HG03066 (cell line): ENCODE measurements at regions not wholly inside any gene's neighbourhood (a gene's known extent, or its start where the extent isn't known, plus 50 kb on each side); places are given as distances from the start of the nearest gene placed in this dataset.

Experiments used
- ATAC-seq: cut with Tn5 transposase; IDR thresholded peaks from one replicate; pipeline ENCODE4 v1.9.1; 2021; ENCODE audit warnings: low read depth; ENCODE audit not compliant: unreplicated experiment

DNA sequence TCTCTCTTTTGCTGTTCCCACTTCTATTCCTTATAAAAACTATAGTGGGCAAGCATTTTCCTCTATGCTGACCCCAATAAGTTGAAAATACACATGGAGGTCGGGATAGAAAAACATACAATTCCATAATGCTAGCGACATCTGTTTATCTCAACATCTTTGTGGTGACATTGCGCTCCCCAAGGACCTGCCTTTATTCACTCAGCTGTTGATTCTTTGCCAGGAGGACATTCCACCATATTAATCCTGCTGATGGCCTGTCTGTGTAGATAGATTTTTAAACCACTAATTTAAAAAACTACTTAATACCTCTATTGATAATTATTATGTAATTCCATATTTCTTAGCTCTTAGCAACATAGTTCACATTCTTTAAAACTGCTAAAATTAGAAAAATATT is 555.3 kb upstream of the MAP3K7 start:
- ATAC-seq: no peak

DNA sequence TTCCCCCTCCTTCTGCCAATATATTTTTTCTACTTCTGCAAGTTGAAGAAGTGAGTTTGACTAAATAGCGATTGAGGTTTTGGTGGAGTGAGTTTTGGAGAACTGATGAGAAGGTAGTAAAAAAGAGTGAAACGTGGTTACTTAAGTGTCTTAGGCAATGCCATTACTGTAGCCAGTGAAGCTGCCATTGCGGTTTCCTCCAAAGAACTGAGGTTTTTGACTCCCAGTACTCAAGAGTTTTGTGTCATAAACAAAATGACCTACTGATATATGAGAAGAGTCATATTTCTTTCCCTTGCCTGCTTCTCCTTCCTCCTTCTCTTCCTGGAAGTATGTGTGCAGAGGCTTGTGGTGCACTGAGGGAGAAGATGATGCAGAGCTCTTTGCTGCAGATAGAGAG is 554.5 kb upstream of the MAP3K7 start:
- no peak for ATAC-seq

DNA sequence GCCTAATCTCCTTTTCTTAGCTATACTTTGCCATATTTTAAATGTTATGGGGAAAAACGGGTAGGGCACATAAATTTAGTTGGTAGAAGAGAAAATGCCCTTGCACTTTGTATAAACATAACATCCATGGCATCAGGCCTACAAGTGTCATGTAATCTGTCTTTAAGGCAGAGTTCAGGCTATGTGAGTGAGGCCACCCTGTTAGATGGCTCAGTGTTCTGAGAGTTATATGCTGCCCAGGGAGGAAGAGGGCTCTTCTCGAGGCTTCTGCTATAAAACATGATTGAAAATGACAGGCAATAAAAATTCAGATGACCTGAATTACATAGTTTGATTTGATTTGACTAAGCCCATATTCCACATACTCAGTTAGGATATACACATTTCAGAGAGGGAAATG is 553.6 kb upstream of the MAP3K7 start:
- ATAC-seq: no peak

DNA sequence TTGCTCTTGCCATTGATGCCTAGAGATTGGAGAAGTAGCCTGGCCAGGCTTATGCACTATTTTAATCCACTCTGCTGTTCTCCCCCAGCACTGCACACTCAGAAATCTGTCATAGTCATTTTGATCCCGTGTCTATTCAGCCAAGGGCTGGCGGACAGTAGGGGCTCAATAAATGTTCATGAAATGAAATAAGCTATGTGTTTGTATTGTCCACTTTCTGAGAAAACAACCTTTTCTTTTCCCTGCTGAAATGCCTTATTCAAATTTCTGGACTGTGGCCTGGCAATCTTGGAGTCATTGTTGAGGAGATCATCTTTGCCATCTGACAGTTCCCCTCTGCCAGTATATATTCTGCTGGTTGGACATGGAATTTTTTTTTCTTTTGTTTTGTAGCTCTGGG is 550.4 kb upstream of the MAP3K7 start:
- no peak for ATAC-seq

- ATAC-seq: no peak
These were observed 548.7 kb upstream of the MAP3K7 start for GRCh38 chr6:91135406-91136103.

DNA sequence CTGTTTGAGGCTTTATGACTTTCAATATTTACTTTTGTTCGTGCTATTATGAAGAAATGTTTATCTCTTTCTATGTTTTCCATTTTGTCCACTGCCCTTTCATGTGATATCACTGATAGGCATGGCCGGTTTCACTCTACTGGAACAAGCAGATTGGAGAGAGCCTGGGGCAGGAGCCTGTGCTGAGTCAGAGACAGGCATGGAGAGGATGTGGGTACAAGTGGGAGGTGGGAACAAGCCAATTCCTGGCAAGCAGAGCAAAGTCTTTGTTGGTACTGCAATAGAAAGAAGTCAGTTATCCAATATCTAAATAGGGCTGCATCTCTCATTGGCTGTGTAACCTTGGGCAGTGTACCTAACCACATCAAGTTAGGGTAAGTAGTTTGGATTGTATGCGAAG is 545.6 kb upstream of the MAP3K7 start:
- ATAC-seq: no peak

DNA sequence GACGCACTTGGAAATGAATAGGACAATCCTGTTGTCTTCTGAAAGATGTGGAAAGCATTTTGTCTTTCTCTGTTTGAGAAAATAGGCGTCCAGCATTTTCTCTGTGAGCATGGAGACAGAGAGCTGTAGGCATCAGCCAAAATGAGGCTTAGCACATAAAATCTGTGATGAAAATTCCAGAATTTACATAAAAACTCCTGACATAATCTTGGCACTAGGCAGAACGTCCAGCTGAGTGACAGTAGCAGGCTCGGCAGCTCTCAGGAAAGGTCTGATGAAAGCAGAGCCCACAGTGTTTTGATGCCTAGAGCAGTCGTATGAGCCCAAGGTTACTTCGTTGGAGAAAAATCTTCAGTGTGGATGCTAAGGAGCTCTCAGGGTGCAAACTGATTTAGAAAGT is 543.3 kb upstream of the MAP3K7 start:
- no peak for ATAC-seq

DNA sequence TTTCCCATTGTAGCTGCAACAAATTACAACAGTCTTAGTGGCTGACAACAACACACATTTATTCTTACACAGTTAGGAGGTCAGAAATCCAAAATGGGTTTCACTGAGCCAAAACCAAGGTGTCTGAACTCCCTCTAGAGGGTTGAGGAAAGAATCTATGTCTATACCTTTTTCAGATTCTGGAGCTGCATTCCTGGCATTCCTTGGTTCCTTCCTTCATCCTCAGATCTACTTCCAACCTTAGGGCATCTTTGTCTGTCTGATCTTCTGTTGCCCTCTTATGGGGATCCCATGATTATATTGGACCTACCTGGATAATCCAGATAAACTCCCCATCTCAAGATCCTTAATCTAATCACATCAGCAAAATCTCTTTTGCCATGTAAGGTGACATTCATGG is 540.9 kb upstream of the MAP3K7 start:
- no peak for ATAC-seq

GRCh38 chr6:91126876-91127275 is 540.0 kb upstream of the MAP3K7 start:
- ATAC-seq: no peak

DNA sequence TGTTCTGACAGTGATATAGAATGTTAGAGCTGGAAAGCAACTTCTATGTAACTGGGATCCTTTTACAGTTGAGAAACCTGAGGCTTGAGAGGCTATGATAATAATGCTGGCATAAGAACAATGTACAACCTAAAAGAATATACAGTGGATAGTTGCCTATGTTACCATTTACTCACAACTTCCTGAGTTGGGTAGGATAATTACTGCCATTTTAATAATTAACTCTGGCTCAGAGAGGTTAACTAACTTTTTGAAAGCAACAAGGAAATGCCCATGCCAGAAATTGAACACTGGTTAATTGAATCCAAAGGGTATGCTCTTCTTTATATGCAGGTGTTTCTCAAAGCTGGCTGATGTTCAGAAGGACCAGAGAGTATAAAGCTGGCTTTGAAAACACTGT is 530.7 kb upstream of the MAP3K7 start:
- no peak for ATAC-seq

- no peak for ATAC-seq
These were observed 527.3 kb upstream of the MAP3K7 start for GRCh38 chr6:91114123-91114708.

GRCh38 chr6:91106083-91106482 is 519.2 kb upstream of the MAP3K7 start:
- ATAC-seq: no peak

DNA sequence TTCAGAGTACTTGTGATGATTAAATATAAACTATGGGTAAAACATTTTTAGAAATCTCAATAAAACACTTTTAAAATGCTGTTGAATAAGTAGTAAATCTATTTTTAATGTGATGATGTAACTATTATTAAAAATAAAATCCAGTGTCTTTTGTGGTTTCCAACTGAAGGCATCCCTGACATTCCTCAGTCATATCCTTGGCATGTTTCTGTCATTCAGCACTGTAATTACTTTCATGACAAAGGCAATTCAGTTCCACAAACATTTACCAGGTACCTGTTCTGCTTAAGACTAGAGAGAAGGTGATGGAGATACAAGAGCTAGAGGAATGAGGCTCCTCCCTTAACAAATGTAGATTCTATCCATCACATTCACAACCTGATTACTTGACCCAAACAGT is 518.7 kb upstream of the MAP3K7 start:
- no peak for ATAC-seq

DNA sequence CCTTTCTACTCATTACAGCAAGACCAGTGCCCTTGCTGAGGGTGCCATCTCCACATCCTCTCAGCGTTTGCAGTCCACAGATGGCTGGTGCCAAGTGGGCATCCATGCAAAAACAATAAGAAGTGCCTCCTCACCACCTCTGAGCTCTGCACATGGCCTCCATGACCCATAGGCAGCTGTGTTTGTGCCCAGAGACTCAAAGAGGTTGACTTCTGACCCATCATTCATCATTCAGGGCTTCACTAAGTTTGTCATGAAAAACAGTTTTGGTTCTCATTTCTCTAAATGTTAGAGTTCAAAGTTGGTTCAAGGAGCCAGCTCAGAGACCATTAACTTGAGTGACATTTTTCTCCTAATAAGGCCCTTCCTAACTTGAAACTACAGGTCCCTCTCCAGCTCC is 512.6 kb upstream of the MAP3K7 start:
- ATAC-seq: no peak

DNA sequence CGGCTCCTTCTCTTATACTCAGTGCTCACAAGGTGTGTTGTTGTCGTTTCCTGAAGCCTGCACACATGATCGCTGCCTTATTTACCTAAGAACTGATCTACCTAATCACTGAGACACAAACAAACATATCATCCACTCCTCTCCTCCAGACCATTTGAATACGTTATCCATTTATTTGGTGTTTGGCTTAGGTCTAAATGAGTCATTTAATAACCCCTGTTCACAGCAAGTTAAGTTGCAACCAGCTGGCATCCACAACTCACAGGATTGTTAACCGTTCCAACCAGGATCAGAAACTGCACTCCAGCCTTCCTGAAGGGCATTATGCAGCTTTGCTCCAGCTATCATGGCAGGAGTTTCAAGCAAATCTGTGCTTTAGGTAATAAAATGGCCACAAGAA is 511.1 kb upstream of the MAP3K7 start:
- no peak for ATAC-seq

DNA sequence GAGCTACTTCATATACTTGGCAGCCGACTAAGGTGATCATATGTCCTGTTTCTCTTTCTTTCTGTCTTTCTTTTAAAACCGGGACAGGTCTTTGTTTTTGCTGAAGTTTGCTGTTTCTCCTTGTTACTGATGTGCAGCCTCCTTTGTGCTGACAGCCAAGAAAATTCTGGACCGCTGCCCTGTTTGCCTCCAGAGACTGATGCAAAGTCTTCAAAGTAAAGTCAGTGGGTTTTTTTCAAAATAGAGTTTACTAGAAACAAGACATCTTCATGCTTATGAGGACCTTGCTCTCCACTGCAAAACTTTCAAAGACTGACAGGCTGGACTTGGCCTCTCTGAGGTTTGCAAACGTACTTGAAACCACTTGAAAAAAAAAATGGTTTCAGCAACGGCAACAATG is 510.5 kb upstream of the MAP3K7 start:
- ATAC-seq: no peak

- no peak for ATAC-seq
These were observed 508.1 kb upstream of the MAP3K7 start for GRCh38 chr6:91094806-91095475.

- no peak for ATAC-seq
These were observed 507.5 kb upstream of the MAP3K7 start for GRCh38 chr6:91094341-91094740.

- no peak for ATAC-seq
These were observed 502.1 kb upstream of the MAP3K7 start for GRCh38 chr6:91088976-91089375.

GRCh38 chr6:91088515-91088914 is 501.6 kb upstream of the MAP3K7 start:
- ATAC-seq: no peak

- ATAC-seq: no peak
These were observed 501.0 kb upstream of the MAP3K7 start for GRCh38 chr6:91087908-91088307.

DNA sequence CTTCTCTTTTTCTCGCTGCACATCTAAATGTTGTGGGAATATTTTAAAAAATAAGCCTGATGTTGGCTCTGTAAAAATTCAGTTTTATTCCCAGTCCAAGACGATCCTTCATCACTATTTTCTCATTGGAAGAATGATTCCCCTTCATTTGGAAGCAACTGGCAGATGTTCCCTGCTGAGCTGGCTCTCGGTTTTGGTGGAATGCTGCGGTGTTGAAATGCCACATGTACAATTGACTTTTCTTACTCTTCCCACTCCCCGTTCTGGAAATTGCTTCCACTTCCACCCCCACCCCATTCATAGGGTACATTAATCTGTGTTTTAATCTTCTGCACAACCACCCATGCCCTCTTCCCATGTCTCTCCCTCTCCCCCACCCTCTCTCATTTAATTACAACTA is 496.3 kb upstream of the MAP3K7 start:
- ATAC-seq: no peak
